ENCODE measurements at regions not wholly inside any gene's neighbourhood (a gene's known extent, or its start where the extent isn't known, plus 50 kb on each side); places are given as distances from the start of the nearest gene placed in this dataset.

DNA sequence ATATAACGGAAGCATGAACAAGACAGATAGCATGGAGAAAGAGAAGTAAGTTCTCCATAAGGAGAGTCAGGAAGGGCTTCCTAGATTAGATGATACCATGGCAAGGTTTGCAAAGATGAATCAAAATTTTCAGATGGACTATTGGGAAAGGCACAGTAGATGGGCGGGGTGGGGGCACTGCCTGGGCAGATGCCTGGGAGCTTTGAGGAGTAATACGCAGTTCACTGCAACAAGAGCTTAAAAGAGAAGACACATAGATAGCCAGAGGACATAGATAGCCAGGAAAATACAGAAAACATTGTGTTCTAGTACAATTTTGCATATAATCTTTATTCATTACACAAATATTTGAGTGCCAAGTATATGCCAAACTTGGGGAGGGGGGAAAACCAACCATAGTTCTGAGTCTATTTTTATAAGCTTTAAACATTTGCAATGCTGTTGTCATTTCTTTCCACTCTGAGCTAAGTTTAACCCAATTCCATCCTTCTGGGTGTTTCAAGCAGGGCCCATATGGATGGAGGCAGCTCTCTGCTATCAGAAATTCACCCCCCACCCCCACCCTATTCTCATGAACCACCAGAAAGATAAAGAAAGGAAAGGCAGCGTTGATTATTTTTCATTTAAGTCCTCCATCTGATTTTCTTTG, 120.6 kb downstream of the NUF2 start:
- CTCF ChIA-PET: no interaction called here
- H2AFZ ChIP-seq (ENCODE audit: low read depth, low read length, poor library complexity, severe bottlenecking): no peak overlapping the region
- no peak overlapping the region for H3K4me2 ChIP-seq (ENCODE audit: low read length)
- no TSS peak for BruUV-seq (replicated peaks)
- no peak for DNase-seq (ENCODE audit: low read depth, low spot score)
- RAD21 ChIA-PET (ENCODE audit: low non-redundant PET in 1 of 2, low total read pairs in 2 of 2, uncharacterized antibody in 2 of 2, unreplicated experiment in 2 of 2): no interaction called here
- no peaks in the 10 kb centered on the region for H3K36me3 ChIP-seq (ENCODE audit: control insufficient read depth in 1 of 2, insufficient read depth in 2 of 2, low read length in 2 of 2)
- no peak overlapping the region for H3K9ac ChIP-seq (ENCODE audit: low read length)
- no peak overlapping the region for H3K4me3 ChIP-seq (replicated peaks in 1 of 2; ENCODE audit: low read depth in 1 of 2, low read length in 2 of 2)
- intact Hi-C loops (cut with micrococcal nuclease): no loop called here
- POLR2A ChIA-PET: no interaction called here
- H3K9me2 ChIP-seq (ENCODE audit: insufficient read depth): no peaks in the 10 kb centered on the region
- H3K27me3 ChIP-seq (ENCODE audit: insufficient read depth, low read length): peaks cover 7% of the 10 kb centered on the region; the same call in 1 of the 2 replicates
- H3K27ac ChIP-seq (ENCODE audit: low read depth, low read length): no peak overlapping the region
- H3K79me2 ChIP-seq (ENCODE audit: insufficient read depth, low read length): no peaks in the 10 kb centered on the region
- ATAC-seq: no peak
- no peaks in the 10 kb centered on the region for H3K4me1 ChIP-seq (ENCODE audit: control insufficient read depth in 1 of 2, insufficient read depth in 2 of 2, low read length in 2 of 2)
- no peaks in the 10 kb centered on the region for H4K20me1 ChIP-seq (ENCODE audit: insufficient read depth)
- H3K9me3 ChIP-seq (ENCODE audit: control insufficient read depth in 1 of 2, insufficient read depth in 1 of 2, low read depth in 1 of 2, low read length in 2 of 2): no peaks in the 10 kb centered on the region
- TF ChIP-seq YY1 (IDR thresholded peaks at IDR 0.05; ENCODE audit: extremely low read depth, insufficient replicate concordance, low read depth, low read length): no peak
- TF ChIP-seq ELF1 (IDR thresholded peaks at IDR 0.05; ENCODE audit: borderline replicate concordance, low read depth): no peak
- TF ChIP-seq TCF7L2 (IDR thresholded peaks at IDR 0.05; ENCODE audit: borderline replicate concordance, extremely low read depth, insufficient read depth, insufficient read length): no peak
- TF ChIP-seq POLR2A (IDR thresholded peaks at IDR 0.05; ENCODE audit: borderline replicate concordance, extremely low read depth, insufficient read depth, insufficient read length): no peak
- no peak for TF ChIP-seq MAX (IDR thresholded peaks at IDR 0.05)
- TF ChIP-seq ZNF274 (IDR thresholded peaks at IDR 0.05; ENCODE audit: low read depth, low read length): no peak

DNA sequence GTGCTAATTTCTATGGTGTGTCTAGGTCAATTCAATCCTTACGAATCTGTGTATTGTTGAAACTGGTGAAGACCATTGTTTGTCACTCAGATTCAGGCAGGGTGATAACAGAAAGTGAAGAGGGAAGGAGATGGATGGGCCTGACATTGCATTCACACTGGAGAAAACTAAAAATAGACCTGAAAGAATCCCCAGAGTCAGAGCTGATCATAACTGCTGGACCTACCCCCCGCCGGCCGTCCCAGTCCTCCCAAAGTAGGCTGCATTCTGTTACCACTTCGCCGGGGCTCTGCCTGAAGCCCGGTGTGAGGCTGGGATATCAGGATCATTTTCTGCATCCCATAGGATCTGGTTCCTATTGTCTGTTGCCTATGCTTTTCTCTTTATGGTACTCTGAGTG, 121.1 kb downstream of the NUF2 start:
- no peak overlapping the region for H3K4me2 ChIP-seq (ENCODE audit: low read length)
- ChIA-PET RAD21 (ENCODE audit: low non-redundant PET in 1 of 2, low total read pairs in 2 of 2, uncharacterized antibody in 2 of 2, unreplicated experiment in 2 of 2) (no interaction called here), POLR2A (no interaction called here), CTCF (no interaction called here)
- H3K79me2 ChIP-seq (ENCODE audit: insufficient read depth, low read length): no peaks in the 10 kb centered on the region
- DNase-seq (ENCODE audit: low read depth, low spot score) (no peak), ATAC-seq (no peak)
- no peak for TF ChIP-seq ATF3 (IDR thresholded peaks at IDR 0.05)
- TF ChIP-seq SP1 (IDR thresholded peaks at IDR 0.05; ENCODE audit: low read depth): no peak
- TF ChIP-seq ZNF274 (IDR thresholded peaks at IDR 0.05; ENCODE audit: low read depth, low read length): no peak
- no peak for TF ChIP-seq POLR2AphosphoS5 (IDR thresholded peaks at IDR 0.05; ENCODE audit: low read depth, low read length)
- H3K4me3 ChIP-seq (replicated peaks in 1 of 2; ENCODE audit: low read depth in 1 of 2, low read length in 2 of 2): no peak overlapping the region
- no TSS peak for BruUV-seq (replicated peaks)
- H4K20me1 ChIP-seq (ENCODE audit: insufficient read depth): no peaks in the 10 kb centered on the region
- no peak overlapping the region for H2AFZ ChIP-seq (ENCODE audit: low read depth, low read length, poor library complexity, severe bottlenecking)
- H3K4me1 ChIP-seq (ENCODE audit: control insufficient read depth in 1 of 2, insufficient read depth in 2 of 2, low read length in 2 of 2): no peaks in the 10 kb centered on the region
- no peaks in the 10 kb centered on the region for H3K36me3 ChIP-seq (ENCODE audit: control insufficient read depth in 1 of 2, insufficient read depth in 2 of 2, low read length in 2 of 2)
- H3K27ac ChIP-seq (ENCODE audit: low read depth, low read length): no peak overlapping the region
- H3K9me2 ChIP-seq (ENCODE audit: insufficient read depth): no peaks in the 10 kb centered on the region
- intact Hi-C loops (cut with micrococcal nuclease): no loop called here
- H3K9ac ChIP-seq (ENCODE audit: low read length): no peak overlapping the region
- H3K27me3 ChIP-seq (ENCODE audit: insufficient read depth, low read length): peaks cover 7% of the 10 kb centered on the region; the same call in 1 of the 2 replicates
- no peaks in the 10 kb centered on the region for H3K9me3 ChIP-seq (ENCODE audit: control insufficient read depth in 1 of 2, insufficient read depth in 1 of 2, low read depth in 1 of 2, low read length in 2 of 2)

Measured in HCT116 (cell line).